Stimulated activated memory B cell treated with anti-CD40 and anti-IgM and Interleukin-4, amounts not matched to agents 10 μg/mL and 1 μg/mL and 100 μg/mL, for 72 hours (primary cell): ENCODE measurements at regions not wholly inside any gene's neighbourhood (a gene's known extent, or its start where the extent isn't known, plus 50 kb on each side); places are given as distances from the start of the nearest gene placed in this dataset.

ENCODE experiments used
- ATAC-seq: fragments of 150-1000 bp; cut with Tn5 transposase; 2 replicates; pipeline ENCODE4 v1.10.0; 2021
- H3K27ac Mint-ChIP-seq: one replicate; pipeline ENCODE4 v1.8.0; 2022; ENCODE audit warnings: mild to moderate bottlenecking, mixed read lengths
- H3K27me3 Mint-ChIP-seq: one replicate; pipeline ENCODE4 v1.8.0; 2022; ENCODE audit warnings: mixed read lengths
- H3K36me3 Mint-ChIP-seq: one replicate; pipeline ENCODE4 v1.8.0; 2022; ENCODE audit warnings: mixed read lengths
- H3K4me1 Mint-ChIP-seq: one replicate; pipeline ENCODE4 v1.8.0; 2022; ENCODE audit warnings: mixed read lengths
- H3K4me3 Mint-ChIP-seq: one replicate; pipeline ENCODE4 v1.8.0; 2022; ENCODE audit warnings: mild to moderate bottlenecking, moderate library complexity, mixed read lengths
- H3K9me3 Mint-ChIP-seq: one replicate; pipeline ENCODE4 v1.8.0; 2022; ENCODE audit warnings: mixed read lengths

DNA sequence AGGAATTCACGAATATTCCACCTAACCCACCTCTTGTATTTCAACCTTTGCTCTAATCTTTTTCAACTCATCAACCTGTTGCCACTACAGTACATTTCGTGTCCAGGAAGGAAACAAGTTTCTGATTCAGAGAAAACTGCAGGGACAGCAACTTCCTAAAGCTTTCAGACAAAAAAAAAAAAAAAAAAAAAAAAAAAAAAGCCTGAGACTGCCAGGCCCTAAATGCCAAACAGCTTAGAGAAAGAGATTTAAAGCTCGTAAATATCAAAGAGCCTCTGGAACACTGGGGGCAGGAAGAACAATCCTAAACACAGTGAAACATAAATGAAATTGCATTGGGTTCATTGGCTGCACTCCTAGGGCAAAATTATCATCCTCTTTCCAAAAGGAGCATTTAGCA, 411.2 kb upstream of the SPTLC3 start:
- H3K27ac Mint-ChIP-seq = no peak overlapping the region
- no peaks in the 10 kb centered on the region for H3K4me1 Mint-ChIP-seq
- no peak for ATAC-seq
- H3K4me3 Mint-ChIP-seq = no peak overlapping the region
- no peaks in the 10 kb centered on the region for H3K36me3 Mint-ChIP-seq
- H3K9me3 Mint-ChIP-seq = peaks cover 3% of the 10 kb centered on the region
- H3K27me3 Mint-ChIP-seq = no peaks in the 10 kb centered on the region

DNA sequence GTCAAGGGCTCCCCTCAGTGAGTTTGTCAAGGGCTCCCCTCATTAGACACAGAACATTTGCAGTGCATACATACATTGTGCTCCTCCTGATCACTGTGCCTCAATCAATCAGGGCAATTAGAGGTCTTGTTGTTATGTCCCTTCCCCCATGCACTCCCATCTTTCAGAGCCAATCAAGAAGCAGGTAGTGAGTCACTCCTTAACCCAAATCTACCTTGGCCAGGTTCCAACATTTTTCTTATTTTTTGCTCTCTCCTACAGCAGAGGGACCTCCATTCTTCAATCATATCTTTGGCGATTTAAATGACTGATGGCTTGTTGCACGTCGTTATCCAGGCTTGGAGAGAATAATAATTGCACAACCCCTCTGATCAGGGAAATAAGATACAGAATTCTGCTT, 409.9 kb upstream of the SPTLC3 start:
- Mint-ChIP-seq H3K27ac (no peak overlapping the region), H3K4me3 (no peak overlapping the region), H3K4me1 (no peaks in the 10 kb centered on the region), H3K9me3 (peaks cover 3% of the 10 kb centered on the region), H3K36me3 (no peaks in the 10 kb centered on the region), H3K27me3 (no peaks in the 10 kb centered on the region)
- no peak for ATAC-seq

DNA sequence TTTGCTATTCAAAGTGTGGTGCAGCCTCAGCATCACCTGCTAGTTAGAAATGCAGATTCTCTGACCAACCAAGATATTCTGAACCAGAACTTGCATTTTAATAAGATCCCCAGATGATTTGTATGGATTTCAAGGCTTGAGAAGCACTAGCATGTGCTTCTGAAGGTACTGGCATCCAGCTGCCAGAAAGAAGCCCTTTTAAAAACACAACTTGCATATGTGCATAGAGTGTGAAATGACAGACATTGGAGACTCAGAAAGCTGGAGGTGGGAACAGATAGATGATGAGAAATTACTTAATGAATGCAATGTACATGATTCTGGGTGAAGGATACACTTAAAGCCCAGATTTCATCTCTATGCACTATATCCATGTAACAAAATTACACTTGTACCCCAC, 409.3 kb upstream of the SPTLC3 start:
- no peaks in the 10 kb centered on the region for H3K27me3 Mint-ChIP-seq
- no peaks in the 10 kb centered on the region for H3K4me1 Mint-ChIP-seq
- no peaks in the 10 kb centered on the region for H3K36me3 Mint-ChIP-seq
- H3K27ac Mint-ChIP-seq = no peak overlapping the region
- ATAC-seq = no peak
- no peak overlapping the region for H3K4me3 Mint-ChIP-seq
- H3K9me3 Mint-ChIP-seq = peaks cover 3% of the 10 kb centered on the region

DNA sequence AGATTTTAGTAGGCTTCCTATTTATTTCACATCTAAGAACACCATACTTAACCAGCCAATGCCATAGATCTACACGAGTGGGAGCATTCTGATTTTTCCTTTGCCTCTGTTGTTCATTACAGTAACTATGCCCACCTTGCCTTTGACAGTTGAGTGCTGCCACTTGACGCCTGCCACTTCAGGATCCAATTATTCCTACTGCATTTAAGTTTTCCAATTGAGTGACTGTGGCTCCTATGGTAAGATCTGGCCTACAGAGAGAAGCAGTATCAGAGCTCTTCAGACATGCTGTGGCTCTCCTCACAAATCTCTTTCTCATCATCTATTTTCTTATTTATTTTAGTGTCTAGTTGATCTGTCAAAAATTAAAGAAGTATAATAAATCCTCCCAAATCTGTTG, 403.0 kb upstream of the SPTLC3 start:
- Mint-ChIP-seq H3K27ac (no peak overlapping the region), H3K9me3 (peaks cover 6% of the 10 kb centered on the region)

DNA sequence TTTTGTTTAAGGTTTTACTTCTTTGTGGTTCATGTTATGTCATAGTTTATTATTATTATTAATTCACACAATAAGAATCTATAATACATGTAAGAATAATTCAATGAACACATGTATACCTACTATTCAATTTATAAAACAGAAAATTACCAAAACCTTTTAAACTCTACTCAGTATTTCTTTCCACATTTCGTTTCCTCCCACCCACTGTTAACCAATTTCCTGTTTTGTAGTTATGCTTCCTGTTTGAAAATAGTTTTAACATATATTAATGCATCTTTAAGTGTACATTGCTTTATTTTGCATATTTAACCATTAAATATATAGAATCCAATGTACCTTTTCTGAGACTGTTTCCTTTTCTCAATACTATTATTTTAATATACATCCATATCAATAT, 397.9 kb upstream of the SPTLC3 start:
- Mint-ChIP-seq H3K4me1 (no peaks in the 10 kb centered on the region), H3K4me3 (no peak overlapping the region), H3K27me3 (no peaks in the 10 kb centered on the region), H3K9me3 (peaks cover 11% of the 10 kb centered on the region), H3K36me3 (no peaks in the 10 kb centered on the region), H3K27ac (no peak overlapping the region)
- ATAC-seq = no peak

More for the DNA sequence above, 403.0 kb upstream of the SPTLC3 start:
- ATAC-seq = no peak
- Mint-ChIP-seq H3K27me3 (no peaks in the 10 kb centered on the region), H3K4me1 (no peaks in the 10 kb centered on the region), H3K36me3 (no peaks in the 10 kb centered on the region), H3K4me3 (no peak overlapping the region)

DNA sequence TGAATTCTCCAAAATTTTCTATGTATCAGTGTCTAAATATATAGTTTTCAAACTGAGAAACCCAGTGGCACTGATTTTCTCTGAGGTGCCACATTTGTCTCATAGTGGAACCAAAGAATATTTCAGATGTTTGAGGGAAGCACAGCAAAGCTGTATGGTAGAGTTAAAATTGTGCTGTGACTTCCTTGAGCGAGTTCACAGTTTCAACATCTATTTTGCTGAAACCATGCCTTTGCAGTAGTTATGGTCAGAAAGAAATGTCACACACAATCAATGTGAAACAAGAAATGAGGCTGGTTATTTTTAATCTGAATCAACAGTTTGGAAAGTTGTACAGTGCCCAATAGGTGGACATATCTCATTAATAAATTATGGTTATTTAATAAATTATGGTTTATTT, 394.0 kb upstream of the SPTLC3 start:
- no peak for ATAC-seq
- Mint-ChIP-seq H3K9me3 (peaks cover 20% of the 10 kb centered on the region), H3K27ac (no peak overlapping the region), H3K36me3 (no peaks in the 10 kb centered on the region), H3K27me3 (no peaks in the 10 kb centered on the region), H3K4me3 (no peak overlapping the region), H3K4me1 (no peaks in the 10 kb centered on the region)

DNA sequence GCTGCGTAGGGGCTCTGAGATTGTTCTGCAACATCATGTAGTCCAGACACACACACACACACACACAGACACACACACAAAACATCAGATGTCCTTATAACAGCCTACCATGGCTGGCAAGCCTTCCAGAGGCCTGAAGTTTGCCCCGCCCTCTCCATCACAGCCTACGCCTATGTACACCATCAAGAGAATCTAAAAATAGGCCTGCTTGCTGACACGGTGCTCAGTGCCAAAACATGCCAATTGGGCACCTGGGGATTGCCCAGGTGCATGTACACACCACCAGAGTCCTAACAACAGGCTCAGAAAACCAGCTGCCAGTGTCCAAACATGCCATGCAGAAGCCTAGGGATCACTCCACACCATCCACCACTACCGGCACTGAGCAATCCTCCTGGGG, 391.7 kb upstream of the SPTLC3 start:
- no peak overlapping the region for H3K4me3 Mint-ChIP-seq
- H3K9me3 Mint-ChIP-seq = peaks cover 22% of the 10 kb centered on the region
- H3K27ac Mint-ChIP-seq = no peak overlapping the region
- H3K36me3 Mint-ChIP-seq = no peaks in the 10 kb centered on the region
- H3K4me1 Mint-ChIP-seq = no peaks in the 10 kb centered on the region
- no peaks in the 10 kb centered on the region for H3K27me3 Mint-ChIP-seq
- ATAC-seq = no peak

DNA sequence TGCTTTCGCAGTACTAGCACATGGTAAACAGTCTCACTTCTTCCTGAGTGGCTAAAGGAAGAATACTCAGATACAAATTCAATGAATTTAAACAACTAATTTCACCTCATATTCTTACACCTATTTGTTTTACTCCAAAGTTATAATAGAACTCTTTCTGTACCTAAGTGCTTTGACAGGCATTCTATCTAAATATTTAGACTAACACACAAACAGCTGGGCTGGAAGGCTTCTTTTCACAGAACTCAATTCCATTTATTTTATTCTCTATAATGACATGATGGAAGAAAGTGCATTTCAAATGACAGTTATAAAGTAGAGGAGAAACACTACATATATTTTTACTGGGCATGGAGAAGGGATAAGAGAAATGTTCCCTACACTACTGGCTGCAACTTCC, 384.9 kb upstream of the SPTLC3 start:
- Mint-ChIP-seq H3K27ac (no peak overlapping the region), H3K27me3 (no peaks in the 10 kb centered on the region), H3K9me3 (peaks cover 8% of the 10 kb centered on the region), H3K36me3 (no peaks in the 10 kb centered on the region), H3K4me3 (no peak overlapping the region), H3K4me1 (no peaks in the 10 kb centered on the region)
- no peak for ATAC-seq

DNA sequence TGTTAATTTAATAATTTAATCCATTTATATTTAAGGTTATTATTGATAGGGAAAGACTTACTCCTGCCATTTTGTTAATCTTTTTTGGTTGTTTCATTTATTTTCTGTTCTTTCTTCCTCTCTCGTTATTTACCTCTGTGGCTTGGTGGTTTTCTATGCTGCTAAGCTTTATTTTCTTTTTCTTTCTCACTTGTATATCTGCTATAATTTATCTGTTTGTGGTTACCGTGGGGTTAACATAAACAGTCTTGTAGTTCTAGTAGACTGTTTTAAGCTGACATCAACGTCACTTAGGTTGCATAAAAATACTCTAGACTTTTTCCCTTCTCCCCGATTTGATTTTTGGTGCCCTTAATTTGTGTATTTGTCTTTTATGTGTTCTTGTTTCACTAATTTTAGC, 381.3 kb upstream of the SPTLC3 start:
- Mint-ChIP-seq H3K4me1 (no peaks in the 10 kb centered on the region), H3K4me3 (no peak overlapping the region), H3K27ac (no peak overlapping the region), H3K27me3 (no peaks in the 10 kb centered on the region), H3K36me3 (no peaks in the 10 kb centered on the region), H3K9me3 (peaks cover 2% of the 10 kb centered on the region)
- no peak for ATAC-seq

DNA sequence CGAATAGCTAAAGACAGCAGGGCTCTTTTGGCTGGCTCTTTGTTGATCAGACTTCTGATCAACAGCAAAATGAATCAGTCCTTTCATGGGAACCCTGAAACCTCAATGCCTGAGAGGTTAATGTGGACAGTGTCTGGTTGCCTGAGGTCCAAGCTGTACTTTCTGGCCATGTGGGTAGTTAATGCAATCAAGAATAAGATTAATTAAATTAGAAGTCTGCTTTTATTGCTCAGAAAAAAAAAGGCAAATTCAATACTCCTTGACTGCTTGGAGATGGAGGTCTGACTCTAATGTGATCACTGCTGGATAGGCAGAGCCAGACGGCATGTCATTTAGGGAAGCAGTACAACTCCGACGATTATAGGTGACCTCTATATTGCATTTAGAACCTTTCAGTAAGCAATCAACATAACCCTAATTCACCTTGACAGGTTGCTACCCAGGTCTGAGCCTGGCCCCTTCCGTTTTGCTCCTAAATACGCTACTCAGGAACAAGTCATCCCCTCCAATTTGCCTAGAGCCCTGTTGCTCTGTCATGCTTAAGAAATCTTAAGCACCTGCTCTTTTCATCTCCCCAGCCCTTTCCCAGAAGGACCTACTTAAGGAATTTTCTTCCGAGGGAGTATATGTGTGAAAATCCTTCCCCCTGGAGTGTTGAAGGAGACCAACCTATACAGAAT, 370.0 kb upstream of the SPTLC3 start:
- Mint-ChIP-seq H3K4me3 (no peak overlapping the region), H3K9me3 (no peaks in the 10 kb centered on the region), H3K4me1 (no peaks in the 10 kb centered on the region), H3K27me3 (no peaks in the 10 kb centered on the region), H3K36me3 (no peaks in the 10 kb centered on the region), H3K27ac (no peak overlapping the region)
- no peak for ATAC-seq

DNA sequence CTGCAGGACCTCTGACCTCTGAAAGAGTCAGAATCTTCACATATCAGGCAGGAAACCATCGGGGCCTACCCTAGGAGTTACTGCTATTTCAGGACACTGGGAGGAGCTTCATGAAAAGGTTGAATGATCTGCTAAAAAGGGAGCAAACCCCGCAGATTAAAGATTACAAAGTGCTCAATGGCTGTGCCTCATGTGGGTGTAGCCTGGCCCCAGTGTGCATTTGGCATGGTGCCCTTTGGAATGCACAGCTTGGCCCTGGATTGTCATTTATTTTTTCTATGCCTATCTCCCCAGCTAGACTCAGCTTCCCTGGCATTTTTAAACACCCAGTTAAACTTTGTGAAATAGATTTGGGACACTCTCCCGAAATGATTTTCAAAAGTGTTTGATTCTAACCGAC, 368.5 kb upstream of the SPTLC3 start:
- peaks cover 3% of the 10 kb centered on the region for H3K9me3 Mint-ChIP-seq
- no peak overlapping the region for H3K4me3 Mint-ChIP-seq
- no peaks in the 10 kb centered on the region for H3K4me1 Mint-ChIP-seq
- no peaks in the 10 kb centered on the region for H3K27me3 Mint-ChIP-seq
- no peaks in the 10 kb centered on the region for H3K36me3 Mint-ChIP-seq
- no peak for ATAC-seq
- no peak overlapping the region for H3K27ac Mint-ChIP-seq

DNA sequence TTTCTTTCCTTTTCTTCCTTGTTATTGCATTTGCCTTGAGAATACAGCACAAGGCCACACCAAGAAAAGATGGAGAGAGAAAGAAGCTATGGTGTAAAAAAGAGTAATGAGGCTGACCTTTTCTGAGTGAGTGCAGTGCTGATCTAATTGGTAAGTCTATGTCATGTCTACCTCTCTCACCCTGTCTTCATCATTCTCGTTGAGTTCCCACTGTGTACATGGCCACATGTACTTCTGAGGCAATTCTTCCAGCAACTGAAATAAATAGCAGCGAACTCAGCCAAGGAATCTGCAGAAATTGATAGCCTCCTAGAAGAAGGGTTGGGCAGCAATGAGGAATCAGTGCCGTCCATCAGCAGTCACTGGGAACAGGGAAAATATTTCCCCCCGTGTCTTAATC, 367.2 kb upstream of the SPTLC3 start:
- H3K36me3 Mint-ChIP-seq = no peaks in the 10 kb centered on the region
- peaks cover 4% of the 10 kb centered on the region for H3K9me3 Mint-ChIP-seq
- ATAC-seq = no peak
- H3K27ac Mint-ChIP-seq = no peak overlapping the region
- H3K27me3 Mint-ChIP-seq = no peaks in the 10 kb centered on the region
- H3K4me3 Mint-ChIP-seq = no peak overlapping the region
- H3K4me1 Mint-ChIP-seq = no peaks in the 10 kb centered on the region

DNA sequence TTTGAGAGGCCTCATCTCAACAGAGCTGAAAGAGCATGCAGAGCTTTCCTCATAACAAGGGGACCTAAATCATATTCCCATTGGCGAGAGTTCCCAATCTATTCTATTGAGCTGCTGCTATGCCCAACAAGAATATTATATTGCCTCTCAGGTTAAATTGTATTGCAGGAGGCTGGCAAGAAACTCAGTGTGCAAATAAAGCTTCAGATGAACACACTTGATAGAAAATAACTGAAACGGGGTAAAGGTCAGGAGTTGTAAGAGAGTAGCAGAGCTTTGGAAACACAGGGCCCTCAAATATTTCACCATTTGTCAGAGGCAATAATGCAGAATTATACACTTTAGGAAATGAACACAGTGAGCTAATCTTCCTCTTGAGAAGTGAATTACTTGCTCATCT, 364.3 kb upstream of the SPTLC3 start:
- H3K36me3 Mint-ChIP-seq = no peaks in the 10 kb centered on the region
- H3K4me1 Mint-ChIP-seq = no peaks in the 10 kb centered on the region
- no peak overlapping the region for H3K4me3 Mint-ChIP-seq
- no peak overlapping the region for H3K27ac Mint-ChIP-seq
- no peak for ATAC-seq
- peaks cover 4% of the 10 kb centered on the region for H3K9me3 Mint-ChIP-seq
- no peaks in the 10 kb centered on the region for H3K27me3 Mint-ChIP-seq

DNA sequence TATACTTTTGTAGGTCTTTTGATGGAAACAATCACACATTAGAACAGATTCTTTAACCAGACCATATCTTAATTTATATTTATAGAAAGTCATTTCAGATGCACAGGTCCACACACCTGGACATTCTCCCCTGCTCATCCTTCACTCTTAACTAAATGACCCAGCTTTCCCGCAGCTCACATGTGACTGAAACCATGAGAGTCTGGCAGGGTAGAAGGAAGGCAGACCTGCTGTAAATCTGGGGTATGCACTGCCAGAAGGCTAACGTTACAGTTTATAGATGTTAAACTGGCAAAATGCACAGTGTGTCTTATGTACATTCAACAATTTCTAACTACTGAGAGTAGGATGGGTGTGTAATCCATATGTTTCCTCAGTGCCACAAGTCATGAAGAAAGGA, 359.5 kb upstream of the SPTLC3 start:
- Mint-ChIP-seq H3K4me1 (no peaks in the 10 kb centered on the region), H3K36me3 (no peaks in the 10 kb centered on the region), H3K9me3 (peaks cover 8% of the 10 kb centered on the region), H3K27ac (no peak overlapping the region), H3K4me3 (no peak overlapping the region), H3K27me3 (no peaks in the 10 kb centered on the region)
- ATAC-seq = no peak

DNA sequence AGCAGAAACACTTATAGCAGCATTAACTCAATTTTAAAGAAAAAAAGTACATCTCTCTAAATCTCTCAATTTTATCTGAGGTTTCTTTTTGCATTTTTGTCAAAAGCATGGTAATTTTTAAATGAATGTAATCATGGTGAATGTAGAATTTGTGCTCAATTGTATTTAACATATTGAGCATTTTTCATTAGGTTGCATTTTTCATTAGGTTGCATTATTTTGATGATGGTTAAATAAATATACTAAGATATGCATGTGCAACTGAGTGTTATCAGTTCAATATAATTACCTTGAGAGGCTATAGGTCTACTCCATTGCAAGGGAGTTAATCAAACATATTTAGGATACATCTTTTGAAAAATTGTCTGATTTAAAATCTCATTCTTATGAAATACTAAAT, 355.1 kb upstream of the SPTLC3 start:
- Mint-ChIP-seq H3K4me3 (no peak overlapping the region), H3K27me3 (no peaks in the 10 kb centered on the region), H3K27ac (no peak overlapping the region), H3K4me1 (no peaks in the 10 kb centered on the region), H3K9me3 (peaks cover 10% of the 10 kb centered on the region), H3K36me3 (no peaks in the 10 kb centered on the region)
- ATAC-seq = no peak

DNA sequence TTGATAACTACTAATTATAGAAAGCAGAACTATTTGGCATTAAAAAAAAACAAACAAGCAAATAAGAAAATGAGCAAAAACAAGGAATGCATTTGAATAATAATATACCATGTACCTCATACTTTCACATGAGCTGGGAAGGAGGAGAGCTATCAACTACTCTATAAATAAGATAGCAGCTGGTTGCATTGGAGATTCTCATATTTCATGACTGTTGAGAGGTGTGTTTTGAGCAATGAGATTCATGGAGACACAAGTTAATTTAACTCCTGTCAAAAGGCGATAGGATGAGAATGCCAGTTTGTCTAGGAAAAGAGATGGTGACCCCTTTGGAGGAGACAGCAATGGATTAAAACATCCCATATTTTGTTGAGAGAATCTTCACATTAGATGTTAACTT, 348.8 kb upstream of the SPTLC3 start:
- Mint-ChIP-seq H3K27me3 (no peaks in the 10 kb centered on the region), H3K4me3 (no peak overlapping the region), H3K4me1 (no peaks in the 10 kb centered on the region), H3K36me3 (no peaks in the 10 kb centered on the region), H3K9me3 (peaks cover 13% of the 10 kb centered on the region), H3K27ac (no peak overlapping the region)
- ATAC-seq = no peak

DNA sequence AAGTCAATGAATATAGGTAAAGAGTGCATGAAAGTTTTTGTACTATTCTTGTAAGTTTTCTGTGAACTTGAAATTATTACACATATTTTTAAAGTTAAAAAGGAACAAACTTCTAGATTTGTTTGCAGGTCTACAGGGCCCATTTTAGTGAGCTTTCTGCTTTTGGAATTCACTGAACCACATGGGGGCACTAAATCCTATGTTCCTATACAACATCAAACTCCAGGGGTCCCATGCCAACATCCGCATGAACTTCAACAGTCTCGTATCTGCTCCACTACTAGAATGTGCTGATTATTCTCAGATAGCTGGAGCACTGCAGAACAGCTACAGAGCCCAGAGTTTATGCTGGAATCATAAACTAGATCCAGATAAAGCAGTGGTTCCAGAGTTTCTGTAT, 347.9 kb upstream of the SPTLC3 start:
- Mint-ChIP-seq H3K27me3 (no peaks in the 10 kb centered on the region), H3K36me3 (no peaks in the 10 kb centered on the region), H3K9me3 (peaks cover 13% of the 10 kb centered on the region), H3K4me3 (no peak overlapping the region), H3K27ac (no peak overlapping the region), H3K4me1 (no peaks in the 10 kb centered on the region)
- no peak for ATAC-seq
